ENCODE measurements at regions not wholly inside any gene's neighbourhood (a gene's known extent, or its start where the extent isn't known, plus 50 kb on each side); places are given as distances from the start of the nearest gene placed in this dataset.

- Histone ChIP-seq H3K27ac (ENCODE audit: low read depth, low read length) (no peak overlapping the region), H3K79me2 (ENCODE audit: control insufficient read depth, low read length) (no peaks in the 10 kb centered on the region), H3K9me3 (ENCODE audit: control insufficient read depth, insufficient read depth, low read length) (no peaks in the 10 kb centered on the region), H3K9me2 (replicated peaks; ENCODE audit: control insufficient read depth, low read length) (no peaks in the 10 kb centered on the region), H3K4me1 (ENCODE audit: control insufficient read depth, low read length) (no peaks in the 10 kb centered on the region), H3K36me3 (ENCODE audit: control insufficient read depth, low read length) (no peaks in the 10 kb centered on the region), H4K20me1 (ENCODE audit: control insufficient read depth, insufficient read depth, low read depth, low read length) (no peaks in the 10 kb centered on the region), H3K4me2 (ENCODE audit: low read length) (no peak overlapping the region), H3F3A (ENCODE audit: control insufficient read depth, insufficient read depth) (no peaks in the 10 kb centered on the region), H3K27me3 (ENCODE audit: control insufficient read depth, low read length) (no peaks in the 10 kb centered on the region), H3K4me3 (ENCODE audit: low read length) (no peak overlapping the region)
- TF ChIP-seq, protein P1, sequence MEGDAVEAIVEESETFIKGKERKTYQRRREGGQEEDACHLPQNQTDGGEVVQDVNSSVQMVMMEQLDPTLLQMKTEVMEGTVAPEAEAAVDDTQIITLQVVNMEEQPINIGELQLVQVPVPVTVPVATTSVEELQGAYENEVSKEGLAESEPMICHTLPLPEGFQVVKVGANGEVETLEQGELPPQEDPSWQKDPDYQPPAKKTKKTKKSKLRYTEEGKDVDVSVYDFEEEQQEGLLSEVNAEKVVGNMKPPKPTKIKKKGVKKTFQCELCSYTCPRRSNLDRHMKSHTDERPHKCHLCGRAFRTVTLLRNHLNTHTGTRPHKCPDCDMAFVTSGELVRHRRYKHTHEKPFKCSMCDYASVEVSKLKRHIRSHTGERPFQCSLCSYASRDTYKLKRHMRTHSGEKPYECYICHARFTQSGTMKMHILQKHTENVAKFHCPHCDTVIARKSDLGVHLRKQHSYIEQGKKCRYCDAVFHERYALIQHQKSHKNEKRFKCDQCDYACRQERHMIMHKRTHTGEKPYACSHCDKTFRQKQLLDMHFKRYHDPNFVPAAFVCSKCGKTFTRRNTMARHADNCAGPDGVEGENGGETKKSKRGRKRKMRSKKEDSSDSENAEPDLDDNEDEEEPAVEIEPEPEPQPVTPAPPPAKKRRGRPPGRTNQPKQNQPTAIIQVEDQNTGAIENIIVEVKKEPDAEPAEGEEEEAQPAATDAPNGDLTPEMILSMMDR (IDR thresholded peaks at IDR 0.05; ENCODE audit: low read depth, low read length, poor library complexity, severe bottlenecking) = no peak
- no peak for TF ChIP-seq EZH2phosphoT487 (IDR thresholded peaks at IDR 0.05; ENCODE audit: borderline replicate concordance, low read length)
Measured at GRCh38 chr2:21543630-21544029, 419.9 kb downstream of the TDRD15 start.

GRCh38 chr2:21544392-21544791 is 420.6 kb downstream of the TDRD15 start:
- Histone ChIP-seq H3K27ac (ENCODE audit: low read depth, low read length) (no peak overlapping the region), H3K4me2 (ENCODE audit: low read length) (no peak overlapping the region), H3F3A (ENCODE audit: control insufficient read depth, insufficient read depth) (no peaks in the 10 kb centered on the region), H4K20me1 (ENCODE audit: control insufficient read depth, insufficient read depth, low read depth, low read length) (no peaks in the 10 kb centered on the region), H3K4me3 (ENCODE audit: low read length) (no peak overlapping the region), H3K4me1 (ENCODE audit: control insufficient read depth, low read length) (no peaks in the 10 kb centered on the region), H3K27me3 (ENCODE audit: control insufficient read depth, low read length) (no peaks in the 10 kb centered on the region), H3K9me2 (replicated peaks; ENCODE audit: control insufficient read depth, low read length) (no peaks in the 10 kb centered on the region), H3K36me3 (ENCODE audit: control insufficient read depth, low read length) (no peaks in the 10 kb centered on the region), H3K79me2 (ENCODE audit: control insufficient read depth, low read length) (no peaks in the 10 kb centered on the region), H3K9me3 (ENCODE audit: control insufficient read depth, insufficient read depth, low read length) (no peaks in the 10 kb centered on the region)
- TF ChIP-seq EZH2phosphoT487 (IDR thresholded peaks at IDR 0.05; ENCODE audit: borderline replicate concordance, low read length) = no peak
- TF ChIP-seq, protein P1 (IDR thresholded peaks at IDR 0.05; ENCODE audit: low read depth, low read length, poor library complexity, severe bottlenecking) = no peak

- Histone ChIP-seq H3K27me3 (ENCODE audit: control insufficient read depth, low read length) (no peaks in the 10 kb centered on the region), H3K79me2 (ENCODE audit: control insufficient read depth, low read length) (no peaks in the 10 kb centered on the region), H3K4me3 (ENCODE audit: low read length) (no peak overlapping the region), H4K20me1 (ENCODE audit: control insufficient read depth, insufficient read depth, low read depth, low read length) (no peaks in the 10 kb centered on the region), H3K9me2 (replicated peaks; ENCODE audit: control insufficient read depth, low read length) (no peaks in the 10 kb centered on the region), H3K9me3 (ENCODE audit: control insufficient read depth, insufficient read depth, low read length) (no peaks in the 10 kb centered on the region), H3K4me2 (ENCODE audit: low read length) (no peak overlapping the region), H3F3A (ENCODE audit: control insufficient read depth, insufficient read depth) (no peaks in the 10 kb centered on the region), H3K27ac (ENCODE audit: low read depth, low read length) (no peak overlapping the region), H3K36me3 (ENCODE audit: control insufficient read depth, low read length) (no peaks in the 10 kb centered on the region), H3K4me1 (ENCODE audit: control insufficient read depth, low read length) (no peaks in the 10 kb centered on the region)
- TF ChIP-seq, protein P1 (IDR thresholded peaks at IDR 0.05; ENCODE audit: low read depth, low read length, poor library complexity, severe bottlenecking) = no peak
- TF ChIP-seq EZH2phosphoT487 (IDR thresholded peaks at IDR 0.05; ENCODE audit: borderline replicate concordance, low read length) = no peak
Measured at GRCh38 chr2:21552981-21553380, 429.2 kb downstream of the TDRD15 start.

- Histone ChIP-seq H3K4me1 (ENCODE audit: control insufficient read depth, low read length) (no peaks in the 10 kb centered on the region), H3K4me2 (ENCODE audit: low read length) (no peak overlapping the region), H3K36me3 (ENCODE audit: control insufficient read depth, low read length) (no peaks in the 10 kb centered on the region), H3K9me3 (ENCODE audit: control insufficient read depth, insufficient read depth, low read length) (no peaks in the 10 kb centered on the region), H3K27me3 (ENCODE audit: control insufficient read depth, low read length) (no peaks in the 10 kb centered on the region), H3K4me3 (ENCODE audit: low read length) (no peak overlapping the region), H3K79me2 (ENCODE audit: control insufficient read depth, low read length) (no peaks in the 10 kb centered on the region), H3F3A (ENCODE audit: control insufficient read depth, insufficient read depth) (no peaks in the 10 kb centered on the region), H3K27ac (ENCODE audit: low read depth, low read length) (no peak overlapping the region), H3K9me2 (replicated peaks; ENCODE audit: control insufficient read depth, low read length) (no peaks in the 10 kb centered on the region), H4K20me1 (ENCODE audit: control insufficient read depth, insufficient read depth, low read depth, low read length) (no peaks in the 10 kb centered on the region)
- TF ChIP-seq, protein P1 (IDR thresholded peaks at IDR 0.05; ENCODE audit: low read depth, low read length, poor library complexity, severe bottlenecking) = no peak
- no peak for TF ChIP-seq EZH2phosphoT487 (IDR thresholded peaks at IDR 0.05; ENCODE audit: borderline replicate concordance, low read length)
Measured at GRCh38 chr2:21559351-21559750, 435.6 kb downstream of the TDRD15 start.
